Pancreas (tissue), 10 donors: ENCODE measurements at regions not wholly inside any gene's neighbourhood (a gene's known extent, or its start where the extent isn't known, plus 50 kb on each side); places are given as distances from the start of the nearest gene placed in this dataset.
"Not testable (repeated sequence)": the region's sequence is repeated elsewhere in the genome, so short reads cannot be mapped to it uniquely, and the experiment has no call there.

ENCODE experiments used
- ATAC-seq, 4 donors: fragments of 200-7000 bp; cut with Tn5 transposase; one replicate each; pipeline versions ENCODE4 v1.8.0 to v1.9.1; 2020; ENCODE audit warnings: mild to moderate bottlenecking in 4 of 4, moderate library complexity in 4 of 4
- DNase-seq, 6 donors: peaks; one replicate each; pipeline ENCODE4 v3.0.0-alpha.2; 2020
- FAIRE-seq: peaks from 2 replicates; lab custom pipeline; 2012; peaks lifted over from hg19 to GRCh38; lab: Jason Lieb, UNC
- H3K27ac ChIP-seq, 4 donors: fragments of 200-600 bp; sonication (generic); 1 replicate in 3 of 4; 2 replicates in 1 of 4; pipeline versions ENCODE4 v1.5.0 to v1.8.0; 2020
- H3K27me3 ChIP-seq, 4 donors: fragments of 200-600 bp; one replicate each; pipeline ENCODE4 v1.8.0; 2021
- H3K36me3 ChIP-seq, 3 donors: fragments of 200-600 bp; sonication (generic) in 1 of 3; one replicate each; pipeline versions ENCODE4 v1.5.0 to v1.8.0; 2020 to 2021
- H3K4me1 ChIP-seq, 3 donors: fragments of 200-600 bp; one replicate each; pipeline ENCODE4 v1.8.0; 2021
- H3K4me3 ChIP-seq, 4 donors: fragments of 200-600 bp; sonication (generic) in 2 of 4; one replicate each; pipeline versions ENCODE4 v1.5.0 to v1.8.0; 2020 to 2021
- H3K9me3 ChIP-seq, 4 donors: fragments of 200-600 bp; one replicate each; pipeline ENCODE4 v1.8.0; 2021
- WGBS, 2 donors: extraction: QIAGEN DNeasy Blood & Tissue Kit; methylation state at CpG; one replicate each; pipeline ENCODE4 v1.1.7; 2013; 5-methylcytosine and 5-hydroxymethylcytosine counted together
- intact Hi-C, 3 donors: fragments of 100-400 bp; cut with DNase I; formaldehyde crosslinking; loops; one replicate each; pipeline versions ENCODE4 v1.11.1 to v1.14.2; 2022
- TF ChIP-seq, protein P1 (sequence below), 4 donors: fragments of 200-600 bp; sonication (generic) in 3 of 4; IDR thresholded peaks; one replicate each; pipeline versions ENCODE4 v1.5.0 to v1.8.0; 2021; ENCODE audit warnings: antibody characterized with exemption in 4 of 4
- donor health status: healthy with polysubstance abuse.
- donor health status: DM: no; HTN: no; CAD: no; lungs with moderate emphysema.
- donor health status: DM: no; HTN: no; CAD: no.
- donor health status: control.
- donor health status: control.
- donor health status: Bipolar disorder and iron deficiency.
- donor health status: DM: yes; HTN: yes; CAD: no.
- donor health status: DM: no; HTN: no; CAD: no.
- donor health status: DM: no; HTN: no; CAD: no.
- donor health status: DM: yes; HTN: yes; CAD: no.

DNA sequence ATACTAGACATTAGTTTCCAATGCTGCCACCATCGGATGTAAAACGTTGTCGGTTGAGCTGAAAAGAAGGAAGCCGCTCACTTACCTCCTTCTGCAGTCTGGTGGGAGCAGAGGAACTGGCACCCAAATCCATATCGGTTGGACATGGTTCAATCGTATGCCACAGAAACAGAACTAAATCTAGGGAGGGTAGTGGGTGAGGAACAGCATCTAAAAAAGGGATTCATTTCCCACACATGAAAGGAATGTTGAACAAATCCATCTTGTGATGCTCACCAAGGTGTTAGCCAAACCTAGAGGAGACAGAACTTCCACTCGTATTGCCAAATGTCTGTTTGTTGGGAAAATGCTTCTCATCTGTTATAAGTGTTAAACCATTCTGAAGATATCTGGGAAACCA lies 532.7 kb downstream of the NLGN4X start:
- no peak for ATAC-seq

DNA sequence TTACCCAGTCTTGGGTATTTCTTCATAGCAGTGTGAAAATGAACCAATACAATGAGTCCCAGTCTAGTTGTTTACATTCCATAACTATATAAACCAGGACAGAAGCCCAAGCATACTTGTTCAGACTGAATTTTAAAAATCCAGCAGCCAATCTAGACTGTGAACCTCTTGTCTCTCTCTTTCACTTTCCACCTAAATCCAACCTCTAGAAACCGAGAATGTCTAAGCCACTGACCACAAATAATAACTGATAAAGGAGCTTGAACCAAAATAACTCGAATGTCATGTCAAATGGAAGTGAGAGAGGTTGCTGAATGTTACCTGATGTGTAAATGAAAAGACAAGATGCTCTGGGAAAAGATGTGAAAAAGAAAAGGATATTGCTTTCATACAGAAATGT lies 544.7 kb downstream of the NLGN4X start:
- TF ChIP-seq, protein P1, sequence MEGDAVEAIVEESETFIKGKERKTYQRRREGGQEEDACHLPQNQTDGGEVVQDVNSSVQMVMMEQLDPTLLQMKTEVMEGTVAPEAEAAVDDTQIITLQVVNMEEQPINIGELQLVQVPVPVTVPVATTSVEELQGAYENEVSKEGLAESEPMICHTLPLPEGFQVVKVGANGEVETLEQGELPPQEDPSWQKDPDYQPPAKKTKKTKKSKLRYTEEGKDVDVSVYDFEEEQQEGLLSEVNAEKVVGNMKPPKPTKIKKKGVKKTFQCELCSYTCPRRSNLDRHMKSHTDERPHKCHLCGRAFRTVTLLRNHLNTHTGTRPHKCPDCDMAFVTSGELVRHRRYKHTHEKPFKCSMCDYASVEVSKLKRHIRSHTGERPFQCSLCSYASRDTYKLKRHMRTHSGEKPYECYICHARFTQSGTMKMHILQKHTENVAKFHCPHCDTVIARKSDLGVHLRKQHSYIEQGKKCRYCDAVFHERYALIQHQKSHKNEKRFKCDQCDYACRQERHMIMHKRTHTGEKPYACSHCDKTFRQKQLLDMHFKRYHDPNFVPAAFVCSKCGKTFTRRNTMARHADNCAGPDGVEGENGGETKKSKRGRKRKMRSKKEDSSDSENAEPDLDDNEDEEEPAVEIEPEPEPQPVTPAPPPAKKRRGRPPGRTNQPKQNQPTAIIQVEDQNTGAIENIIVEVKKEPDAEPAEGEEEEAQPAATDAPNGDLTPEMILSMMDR (IDR thresholded peaks at IDR 0.05), result no peak
- intact Hi-C loops, result no loop called here
- Histone ChIP-seq H3K36me3 (no peaks in the 10 kb centered on the region), H3K27ac (no peak overlapping the region), H3K27me3 (peaks cover 0 to 12% (median 0%) of the 10 kb centered on the region in 4 donors), H3K9me3 (no peaks in the 10 kb centered on the region), H3K4me3 (no peak overlapping the region), H3K4me1 (no peaks in the 10 kb centered on the region)
- ATAC-seq (no peak), DNase-seq (no peak), FAIRE-seq (no peak)
- 29 to 35% methylated on average over 2 of the region's 2 CpGs for WGBS, 2 donors

More for the DNA sequence above, 532.7 kb downstream of the NLGN4X start:
- FAIRE-seq (no peak), DNase-seq (no peak)
- H3K9me3 ChIP-seq, result no peaks in the 10 kb centered on the region
- H3K36me3 ChIP-seq, result no peaks in the 10 kb centered on the region
- H3K4me1 ChIP-seq, result no peaks in the 10 kb centered on the region
- WGBS, 2 donors, result 65 to 68% methylated on average over 7 of the region's 7 CpGs
- H3K4me3 ChIP-seq, result no peak overlapping the region
- H3K27me3 ChIP-seq, result peaks cover 0 to 5% (median 0%) of the 10 kb centered on the region in 4 donors
- H3K27ac ChIP-seq, result no peak overlapping the region
- TF ChIP-seq, protein P1 (IDR thresholded peaks at IDR 0.05), result no peak
- intact Hi-C loops, result no loop called here

DNA sequence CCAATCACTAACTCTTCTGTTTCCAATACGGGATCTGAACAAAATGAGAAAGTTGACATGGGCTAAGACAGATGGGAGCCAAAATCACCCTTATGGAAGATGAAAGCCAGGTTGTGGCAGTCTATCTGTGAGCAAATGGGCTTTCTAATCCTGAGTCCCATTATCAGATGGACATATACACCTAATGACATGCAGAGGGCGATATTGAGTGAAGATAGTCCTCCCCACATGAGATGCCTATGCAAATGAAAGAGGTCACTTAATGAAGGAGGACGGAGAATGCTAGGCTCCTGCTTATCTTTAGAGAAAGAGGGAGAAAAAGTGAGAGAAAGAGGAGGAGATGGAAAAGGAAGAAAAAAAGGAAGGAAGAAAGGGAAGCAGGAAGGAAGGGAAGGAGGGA lies 547.5 kb downstream of the NLGN4X start:
- WGBS, 2 donors, result 27 to 42% methylated on average over 3 of the region's 3 CpGs
- H3K4me3 ChIP-seq, result no peak overlapping the region
- TF ChIP-seq, protein P1 (IDR thresholded peaks at IDR 0.05), result peak in 1 of 4 donors; percentile 6
- ATAC-seq (no peak), DNase-seq (no peak), FAIRE-seq (no peak)
- intact Hi-C loops, result no loop called here
- no peaks in the 10 kb centered on the region for H3K36me3 ChIP-seq
- no peak overlapping the region for H3K27ac ChIP-seq
- peaks cover 0 to 12% (median 0%) of the 10 kb centered on the region in 4 donors for H3K27me3 ChIP-seq
- no peaks in the 10 kb centered on the region for H3K4me1 ChIP-seq
- H3K9me3 ChIP-seq, result no peaks in the 10 kb centered on the region

DNA sequence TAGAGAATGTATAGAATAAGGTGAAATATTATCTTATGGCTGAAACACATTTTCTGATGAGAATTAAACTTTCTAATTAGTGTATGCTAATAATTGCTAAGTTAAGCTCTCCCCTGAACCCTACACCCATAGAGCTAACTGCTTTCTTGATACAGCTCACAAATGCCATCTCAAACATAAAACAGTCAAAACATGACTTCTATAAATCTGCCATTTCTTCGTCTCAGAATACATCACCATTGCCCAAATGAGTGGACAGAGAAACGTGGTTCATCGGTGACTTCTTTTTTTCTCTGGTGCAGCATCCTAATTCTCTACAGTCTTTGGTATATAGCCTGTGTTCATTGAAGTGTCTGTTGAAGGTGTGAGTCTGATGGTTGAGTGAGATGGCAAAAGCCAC lies 554.6 kb downstream of the NLGN4X start:
- no peak for ATAC-seq
- intact Hi-C loops, result no loop called here
- no peak overlapping the region for H3K4me3 ChIP-seq
- DNase-seq, result no peak
- no peak for FAIRE-seq
- H3K36me3 ChIP-seq, result no peaks in the 10 kb centered on the region
- WGBS, 2 donors, result 55 to 61% methylated on average over 3 of the region's 3 CpGs
- TF ChIP-seq, protein P1 (IDR thresholded peaks at IDR 0.05), result no peak
- no peak overlapping the region for H3K27ac ChIP-seq
- H3K9me3 ChIP-seq, result no peaks in the 10 kb centered on the region
- no peaks in the 10 kb centered on the region for H3K27me3 ChIP-seq
- H3K4me1 ChIP-seq, result no peaks in the 10 kb centered on the region

DNA sequence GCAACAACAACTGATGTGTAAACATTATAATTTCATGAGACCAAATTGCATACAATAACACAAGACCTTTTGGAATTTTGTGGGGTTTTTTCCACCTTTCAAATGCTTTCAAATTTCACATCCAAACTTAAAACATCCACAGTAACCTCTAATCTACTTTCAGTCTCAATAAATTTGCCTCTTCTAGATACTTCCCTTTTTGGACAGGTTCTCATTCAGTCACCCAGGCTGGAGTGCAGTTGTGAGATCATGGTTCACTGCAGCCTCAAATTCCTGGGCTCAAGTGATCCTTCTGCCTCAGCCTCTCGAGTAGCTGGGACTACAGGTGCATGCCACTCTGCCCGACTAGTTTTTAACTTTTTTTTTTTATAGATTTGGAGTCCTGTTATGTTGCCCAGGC lies 556.6 kb downstream of the NLGN4X start:
- no peak overlapping the region for H3K27ac ChIP-seq
- no peak overlapping the region for H3K4me3 ChIP-seq
- FAIRE-seq (no peak), DNase-seq (no peak), ATAC-seq (no peak)
- H3K9me3 ChIP-seq, result no peaks in the 10 kb centered on the region
- H3K36me3 ChIP-seq, result no peaks in the 10 kb centered on the region
- TF ChIP-seq, protein P1 (IDR thresholded peaks at IDR 0.05), result no peak
- 34 to 38% methylated on average over 2 of the region's 2 CpGs for WGBS, 2 donors
- no peaks in the 10 kb centered on the region for H3K4me1 ChIP-seq
- intact Hi-C loops, result no loop called here
- no peaks in the 10 kb centered on the region for H3K27me3 ChIP-seq

DNA sequence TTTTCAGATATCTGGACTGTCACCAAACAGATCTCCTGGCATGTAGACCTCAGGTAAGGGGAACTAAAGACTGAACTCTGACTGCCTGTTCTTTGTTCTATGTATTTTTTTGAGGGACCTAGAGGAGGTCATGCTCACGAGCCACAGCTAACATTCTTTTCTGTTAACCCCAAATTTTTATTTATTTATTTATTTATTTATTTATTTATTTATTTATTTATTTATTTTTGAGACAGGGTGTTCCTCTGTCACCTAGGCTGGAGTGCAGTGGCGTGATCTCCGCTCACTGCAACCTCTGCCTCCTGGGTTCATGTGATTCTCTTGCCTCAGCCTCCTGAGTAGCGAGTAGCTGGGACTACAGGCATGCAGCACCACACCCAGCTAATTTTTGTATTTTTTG lies 562.0 kb downstream of the NLGN4X start:
- H3K4me1 ChIP-seq, H3K4me3 ChIP-seq, H3K27ac ChIP-seq, H3K27me3 ChIP-seq, H3K36me3 ChIP-seq, intact Hi-C loops, ATAC-seq, H3K9me3 ChIP-seq, FAIRE-seq, DNase-seq: not testable (repeated sequence)
- WGBS, 2 donors, result 63 to 66% methylated on average over 4 of the region's 4 CpGs
